ENCODE measurements at regions not wholly inside any gene's neighbourhood (a gene's known extent, or its start where the extent isn't known, plus 50 kb on each side); places are given as distances from the start of the nearest gene placed in this dataset.

GRCh38 chr12:84807249-84807648 is 105.3 kb downstream of the SLC6A15 start:
- ATAC-seq (no peak), DNase-seq (ENCODE audit: low spot score in 2 of 2) (no peak)
- H3K27ac Mint-ChIP-seq: no peak overlapping the region
- H3K4me3 Mint-ChIP-seq: no peak overlapping the region
- peaks cover 10% of the 10 kb centered on the region for H3K9me3 Mint-ChIP-seq
- no peaks in the 10 kb centered on the region for H3K4me1 Mint-ChIP-seq
- no peaks in the 10 kb centered on the region for H3K36me3 Mint-ChIP-seq

GRCh38 chr12:84805474-84805858 is 107.1 kb downstream of the SLC6A15 start:
- Mint-ChIP-seq H3K36me3 (no peaks in the 10 kb centered on the region), H3K9me3 (peaks cover 10% of the 10 kb centered on the region), H3K27ac (no peak overlapping the region), H3K4me1 (no peaks in the 10 kb centered on the region), H3K4me3 (no peak overlapping the region)
- DNase-seq (ENCODE audit: low spot score in 2 of 2) (no peak), ATAC-seq (no peak)

- no peak for ATAC-seq
- H3K9me3 Mint-ChIP-seq: peaks cover 10% of the 10 kb centered on the region
- H3K4me3 Mint-ChIP-seq: no peak overlapping the region
- no peak for DNase-seq (ENCODE audit: low spot score in 2 of 2)
- no peaks in the 10 kb centered on the region for H3K4me1 Mint-ChIP-seq
- no peaks in the 10 kb centered on the region for H3K36me3 Mint-ChIP-seq
- H3K27ac Mint-ChIP-seq: no peak overlapping the region
These were observed 107.7 kb downstream of the SLC6A15 start for GRCh38 chr12:84804691-84805473.

- no peaks in the 10 kb centered on the region for H3K4me1 Mint-ChIP-seq
- no peak for ATAC-seq
These were observed 108.9 kb downstream of the SLC6A15 start for GRCh38 chr12:84803661-84804060.

GRCh38 chr12:84802161-84802560 is 110.4 kb downstream of the SLC6A15 start:
- no peak for DNase-seq (ENCODE audit: low spot score in 2 of 2)
- Mint-ChIP-seq H3K9me3 (peaks cover 10% of the 10 kb centered on the region), H3K4me1 (no peaks in the 10 kb centered on the region), H3K4me3 (no peak overlapping the region), H3K27ac (no peak overlapping the region), H3K36me3 (no peaks in the 10 kb centered on the region)
- ATAC-seq: no peak

More at GRCh38 chr12:84803661-84804060, 108.9 kb downstream of the SLC6A15 start:
- no peak for DNase-seq (ENCODE audit: low spot score in 2 of 2)
- no peaks in the 10 kb centered on the region for H3K36me3 Mint-ChIP-seq
- H3K27ac Mint-ChIP-seq: no peak overlapping the region
- peaks cover 10% of the 10 kb centered on the region for H3K9me3 Mint-ChIP-seq
- H3K4me3 Mint-ChIP-seq: no peak overlapping the region

- ATAC-seq: no peak
- Mint-ChIP-seq H3K4me3 (no peak overlapping the region), H3K9me3 (peaks cover 10% of the 10 kb centered on the region), H3K36me3 (no peaks in the 10 kb centered on the region), H3K27ac (no peak overlapping the region), H3K4me1 (no peaks in the 10 kb centered on the region)
- DNase-seq (ENCODE audit: low spot score in 2 of 2): no peak
These were observed 118.8 kb downstream of the SLC6A15 start for GRCh38 chr12:84793558-84794367.

- Mint-ChIP-seq H3K36me3 (no peaks in the 10 kb centered on the region), H3K4me1 (no peaks in the 10 kb centered on the region), H3K4me3 (no peak overlapping the region), H3K27ac (no peak overlapping the region), H3K9me3 (peaks cover 10% of the 10 kb centered on the region)
- ATAC-seq: no peak
- DNase-seq (ENCODE audit: low spot score in 2 of 2): no peak
These were observed 121.2 kb downstream of the SLC6A15 start for GRCh38 chr12:84791444-84791843.

GRCh38 chr12:84789184-84789583 is 123.4 kb downstream of the SLC6A15 start:
- Mint-ChIP-seq H3K4me3 (no peak overlapping the region), H3K9me3 (peaks cover 4% of the 10 kb centered on the region), H3K36me3 (no peaks in the 10 kb centered on the region), H3K27ac (no peak overlapping the region), H3K4me1 (no peaks in the 10 kb centered on the region)
- no peak for DNase-seq (ENCODE audit: low spot score in 2 of 2)
- no peak for ATAC-seq

GRCh38 chr12:84787253-84787652 is 125.3 kb downstream of the SLC6A15 start:
- H3K27ac Mint-ChIP-seq: no peak overlapping the region
- DNase-seq (ENCODE audit: low spot score in 2 of 2) (no peak), ATAC-seq (no peak)
- H3K9me3 Mint-ChIP-seq: peaks cover 4% of the 10 kb centered on the region
- H3K36me3 Mint-ChIP-seq: no peaks in the 10 kb centered on the region
- H3K4me1 Mint-ChIP-seq: no peaks in the 10 kb centered on the region
- H3K4me3 Mint-ChIP-seq: no peak overlapping the region

GRCh38 chr12:84786622-84787021 is 126.0 kb downstream of the SLC6A15 start:
- Mint-ChIP-seq H3K9me3 (peaks cover 8% of the 10 kb centered on the region), H3K4me3 (no peak overlapping the region), H3K36me3 (no peaks in the 10 kb centered on the region), H3K4me1 (no peaks in the 10 kb centered on the region), H3K27ac (no peak overlapping the region)
- no peak for ATAC-seq
- no peak for DNase-seq (ENCODE audit: low spot score in 2 of 2)

- ATAC-seq (no peak), DNase-seq (ENCODE audit: low spot score in 2 of 2) (no peak)
- H3K4me3 Mint-ChIP-seq: no peak overlapping the region
These were observed 126.6 kb downstream of the SLC6A15 start for GRCh38 chr12:84785951-84786350.

GRCh38 chr12:84785281-84785680 is 127.3 kb downstream of the SLC6A15 start:
- peaks cover 4% of the 10 kb centered on the region for H3K9me3 Mint-ChIP-seq
- H3K27ac Mint-ChIP-seq: no peak overlapping the region
- ATAC-seq: no peak
- no peak overlapping the region for H3K4me3 Mint-ChIP-seq
- H3K36me3 Mint-ChIP-seq: no peaks in the 10 kb centered on the region
- no peaks in the 10 kb centered on the region for H3K4me1 Mint-ChIP-seq
- DNase-seq (ENCODE audit: low spot score in 2 of 2): no peak

More at GRCh38 chr12:84785951-84786350, 126.6 kb downstream of the SLC6A15 start:
- H3K9me3 Mint-ChIP-seq: peaks cover 8% of the 10 kb centered on the region
- no peak overlapping the region for H3K27ac Mint-ChIP-seq
- H3K4me1 Mint-ChIP-seq: no peaks in the 10 kb centered on the region
- H3K36me3 Mint-ChIP-seq: no peaks in the 10 kb centered on the region

- ATAC-seq (no peak), DNase-seq (ENCODE audit: low spot score in 2 of 2) (no peak)
- H3K27ac Mint-ChIP-seq: no peak overlapping the region
- peaks cover 9% of the 10 kb centered on the region for H3K9me3 Mint-ChIP-seq
- no peaks in the 10 kb centered on the region for H3K36me3 Mint-ChIP-seq
- H3K4me1 Mint-ChIP-seq: no peaks in the 10 kb centered on the region
- no peak overlapping the region for H3K4me3 Mint-ChIP-seq
These were observed 133.4 kb downstream of the SLC6A15 start for GRCh38 chr12:84779169-84779568.

GRCh38 chr12:84772281-84772680 is 140.3 kb downstream of the SLC6A15 start:
- no peak for DNase-seq (ENCODE audit: low spot score in 2 of 2)
- Mint-ChIP-seq H3K4me1 (no peaks in the 10 kb centered on the region), H3K4me3 (no peak overlapping the region)

GRCh38 chr12:84767079-84767478 is 145.5 kb downstream of the SLC6A15 start:
- Mint-ChIP-seq H3K27ac (no peak overlapping the region), H3K9me3 (peaks cover 6% of the 10 kb centered on the region), H3K36me3 (no peaks in the 10 kb centered on the region), H3K4me3 (no peak overlapping the region), H3K4me1 (no peaks in the 10 kb centered on the region)
- no peak for ATAC-seq
- no peak for DNase-seq (ENCODE audit: low spot score in 2 of 2)

More at GRCh38 chr12:84772281-84772680, 140.3 kb downstream of the SLC6A15 start:
- no peaks in the 10 kb centered on the region for H3K36me3 Mint-ChIP-seq
- H3K9me3 Mint-ChIP-seq: peaks cover 5% of the 10 kb centered on the region
- ATAC-seq: no peak
- H3K27ac Mint-ChIP-seq: no peak overlapping the region

GRCh38 chr12:84766375-84766774 is 146.2 kb downstream of the SLC6A15 start:
- DNase-seq (ENCODE audit: low spot score in 2 of 2) (no peak), ATAC-seq (no peak)
- Mint-ChIP-seq H3K4me1 (no peaks in the 10 kb centered on the region), H3K4me3 (no peak overlapping the region), H3K27ac (no peak overlapping the region), H3K36me3 (no peaks in the 10 kb centered on the region), H3K9me3 (peaks cover 6% of the 10 kb centered on the region)

All from stimulated activated effector memory CD8-positive, alpha-beta T cell treated with anti-CD3 and anti-CD28 coated beads, Interleukin-12 subunit alpha, Interleukin-12 subunit beta, amount 100 ng/mL, for 72 hours (primary cell).